Left renal pelvis (tissue), 4 donors: ENCODE measurements at regions not wholly inside any gene's neighbourhood (a gene's known extent, or its start where the extent isn't known, plus 50 kb on each side); places are given as distances from the start of the nearest gene placed in this dataset.
A peak's percentile ranks its signal among the peaks of the same experiment; 100 is the strongest.
"Not testable (repeated sequence)": the region's sequence is repeated elsewhere in the genome, so short reads cannot be mapped to it uniquely, and the experiment has no call there.

Experiments used
- DNase-seq, 4 donors: peaks; one replicate each; pipeline ENCODE4 v3.0.0-alpha.2; 2013; ENCODE audit warnings: low read depth in 4 of 4, low spot score in 3 of 4

DNA sequence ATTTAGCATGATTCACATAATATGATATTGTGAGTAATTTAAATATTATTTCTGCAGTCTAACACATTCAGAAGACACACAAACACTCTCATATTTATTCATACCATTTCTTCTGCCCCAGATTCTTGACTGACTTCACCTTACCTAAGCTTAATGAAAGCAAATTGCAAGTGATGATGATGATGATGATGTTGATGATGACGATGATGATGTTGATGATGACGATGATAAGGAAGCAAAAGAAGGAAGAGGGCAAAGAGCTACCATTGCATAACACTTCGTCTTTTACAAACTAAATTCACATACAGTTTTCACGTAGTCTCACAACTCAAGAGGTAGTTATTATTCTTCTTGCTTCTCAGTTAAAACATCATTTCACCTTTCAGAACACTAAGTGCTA is 404.7 kb downstream of the NAF1 start:
- no peak for DNase-seq

DNA sequence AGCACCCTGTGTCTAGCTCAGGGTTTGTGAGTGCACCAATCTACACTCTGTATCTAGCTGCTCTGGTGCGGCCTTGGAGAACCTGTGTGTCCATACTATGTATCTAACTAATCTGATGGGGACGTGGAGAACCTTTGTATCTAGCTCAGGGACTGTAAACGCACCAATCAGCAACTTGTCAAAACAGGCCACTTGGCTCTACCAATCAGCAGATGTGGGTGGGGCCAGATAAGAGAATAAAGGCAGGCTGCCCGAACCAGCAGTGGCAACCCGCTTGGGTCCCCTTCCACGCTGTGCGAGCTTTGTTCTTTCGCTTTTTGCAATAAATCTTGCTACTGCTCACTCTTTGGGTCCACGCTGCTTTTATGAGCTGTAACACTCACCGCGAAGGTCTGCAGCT is 426.5 kb downstream of the NAF1 start:
- DNase-seq = not testable (repeated sequence)

DNA sequence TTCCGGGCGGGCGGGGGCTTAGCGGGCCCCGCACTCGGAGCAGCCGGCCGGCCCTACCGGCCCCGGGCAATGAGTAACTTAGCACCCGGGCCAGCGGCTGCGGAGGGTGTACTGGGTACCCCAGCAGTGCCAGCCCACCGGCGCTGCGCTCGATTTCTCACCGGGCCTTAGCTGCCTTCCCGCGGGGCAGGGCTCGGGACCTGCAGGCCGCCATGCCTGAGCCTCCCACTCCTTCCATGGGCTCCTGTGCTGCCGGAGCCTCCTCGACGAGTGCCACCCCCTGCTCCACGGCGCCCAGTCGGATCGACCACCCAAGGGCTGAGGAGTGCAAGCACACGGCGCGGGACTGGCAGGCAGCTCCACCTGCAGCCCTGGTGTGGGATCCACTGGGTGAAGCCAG is 427.1 kb downstream of the NAF1 start:
- DNase-seq = not testable (repeated sequence)

DNA sequence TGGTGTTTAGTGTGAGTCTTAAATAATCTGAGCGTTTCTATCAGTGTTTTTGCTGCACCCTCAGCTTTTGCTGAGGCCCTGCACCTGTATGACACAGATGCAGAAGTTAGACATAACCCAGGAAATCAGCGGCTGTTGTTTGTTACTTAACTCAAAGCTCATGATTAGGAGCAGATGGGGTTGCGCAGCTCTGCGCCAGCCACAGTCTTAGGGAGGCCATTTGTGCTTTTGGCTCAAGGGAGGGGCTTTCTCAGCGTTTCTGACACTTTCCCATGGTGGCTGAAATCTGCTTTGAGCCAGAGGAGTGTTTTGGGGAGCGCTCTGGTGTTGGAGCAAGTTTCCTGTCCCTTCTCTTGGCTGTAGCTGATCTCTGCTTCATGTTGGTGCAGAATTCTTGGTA is 433.8 kb downstream of the NAF1 start:
- no peak for DNase-seq

DNA sequence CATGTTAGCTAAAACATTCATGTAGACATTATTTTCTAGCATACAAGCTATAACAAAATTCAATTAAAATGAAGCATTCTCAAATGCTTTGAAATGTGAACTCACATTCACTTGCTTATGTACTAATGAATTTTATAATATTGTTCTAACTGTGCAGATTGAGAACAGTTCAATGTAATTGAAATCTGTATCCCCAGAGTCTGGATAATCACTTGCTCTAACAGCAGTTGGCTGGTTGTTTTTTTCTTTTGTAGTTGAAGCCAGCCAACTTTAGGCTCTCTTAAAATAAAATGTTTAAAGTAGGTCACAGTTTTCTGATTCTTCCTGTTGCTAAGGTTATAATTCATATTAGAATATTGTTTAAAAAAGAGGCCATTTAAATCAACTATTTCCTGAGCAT is 438.9 kb downstream of the NAF1 start:
- no peak for DNase-seq

DNA sequence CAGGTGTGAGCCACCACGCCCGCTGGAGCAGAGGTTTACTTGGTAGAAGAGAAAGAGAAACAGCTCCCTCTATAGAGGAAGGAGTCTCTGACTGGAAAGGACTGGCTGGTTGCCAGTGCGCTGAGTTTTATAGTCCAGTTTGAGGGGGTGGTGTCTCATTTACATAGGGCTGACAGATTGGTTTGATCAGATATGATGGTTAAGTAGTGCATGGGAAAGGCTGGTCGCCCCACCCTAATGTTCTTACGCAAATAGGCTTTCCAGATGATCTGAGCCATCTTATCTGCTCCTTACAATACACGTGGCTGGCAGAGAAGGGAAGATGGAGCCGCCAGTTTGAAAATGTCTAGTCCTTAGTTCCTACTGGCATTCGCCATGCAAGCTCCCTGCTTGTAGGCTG is 439.5 kb downstream of the NAF1 start:
- no peak for DNase-seq

DNA sequence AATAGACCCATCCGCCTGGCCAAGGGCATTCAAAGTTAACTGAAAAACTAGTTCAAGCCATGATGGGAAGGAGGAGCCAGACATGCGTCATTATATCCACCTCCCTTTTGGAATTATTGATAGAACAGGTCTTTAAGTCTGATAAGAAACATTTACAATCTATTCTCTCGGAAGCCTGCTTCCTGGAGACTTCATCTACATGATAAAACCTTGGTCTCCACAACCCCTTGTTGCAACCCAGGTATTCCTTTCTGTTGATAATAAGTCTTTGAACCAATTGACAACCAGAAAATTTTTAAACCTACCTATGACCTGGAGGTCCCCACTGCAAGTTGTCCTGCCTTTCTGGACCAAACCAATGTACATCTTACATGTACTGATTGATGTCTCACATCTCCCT is 451.3 kb downstream of the NAF1 start:
- no peak for DNase-seq

DNA sequence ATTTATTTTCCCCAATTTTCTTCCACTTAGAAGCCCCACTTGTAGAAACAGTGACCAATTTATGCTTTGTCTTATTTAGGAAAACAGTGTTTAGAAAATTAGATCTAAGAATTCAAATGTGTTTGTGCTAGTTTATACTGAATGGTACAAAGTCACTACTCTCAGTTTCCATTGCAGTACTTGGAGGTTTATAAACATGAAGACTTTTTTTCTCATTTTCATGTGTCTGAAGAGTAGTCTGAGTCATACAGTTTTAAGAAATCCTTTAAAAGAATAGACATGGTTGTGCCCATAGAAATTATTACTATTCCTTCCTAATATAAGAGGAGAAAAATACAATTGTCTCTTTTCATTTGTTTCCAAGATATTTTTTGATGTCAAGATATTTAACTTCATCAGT is 458.7 kb downstream of the NAF1 start:
- DNase-seq = no peak

DNA sequence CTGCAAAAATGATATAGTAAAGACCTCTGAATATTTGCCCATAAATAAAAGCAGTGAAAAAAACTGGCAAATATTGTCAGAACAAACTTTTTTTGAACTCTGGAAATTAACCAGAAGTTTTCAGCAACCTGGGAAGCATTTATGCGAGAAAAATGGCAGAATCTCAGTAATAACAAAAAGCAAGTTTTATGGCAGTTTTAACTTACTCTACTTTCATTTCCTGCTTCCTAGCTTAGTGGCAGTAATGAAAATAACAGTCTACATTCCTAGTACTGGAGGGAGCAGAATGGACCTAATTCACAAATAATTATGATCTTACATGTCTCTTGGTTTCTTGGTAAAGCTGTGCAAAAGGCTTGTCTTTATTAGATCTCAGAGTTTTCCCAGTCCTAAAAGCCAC is 460.1 kb downstream of the NAF1 start:
- DNase-seq = no peak

DNA sequence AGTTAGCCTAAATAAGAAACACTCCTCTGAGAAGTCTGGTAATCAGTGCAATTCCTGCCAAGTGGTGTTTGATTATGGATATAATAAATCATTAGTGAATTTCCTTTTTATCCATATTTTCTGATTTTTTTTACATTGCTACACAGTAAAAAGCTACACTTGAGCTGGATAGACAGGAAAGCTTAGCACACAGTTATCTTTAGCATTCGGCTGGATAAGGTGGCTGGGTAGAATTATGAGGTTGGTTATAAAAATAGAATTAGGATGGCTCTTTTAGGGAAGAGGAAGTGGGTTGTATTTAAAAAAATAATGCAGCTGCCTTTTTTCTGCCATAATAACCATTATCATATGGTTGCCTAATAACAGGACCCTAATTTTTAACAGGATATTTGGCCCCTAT is 460.6 kb downstream of the NAF1 start:
- DNase-seq = no peak

DNA sequence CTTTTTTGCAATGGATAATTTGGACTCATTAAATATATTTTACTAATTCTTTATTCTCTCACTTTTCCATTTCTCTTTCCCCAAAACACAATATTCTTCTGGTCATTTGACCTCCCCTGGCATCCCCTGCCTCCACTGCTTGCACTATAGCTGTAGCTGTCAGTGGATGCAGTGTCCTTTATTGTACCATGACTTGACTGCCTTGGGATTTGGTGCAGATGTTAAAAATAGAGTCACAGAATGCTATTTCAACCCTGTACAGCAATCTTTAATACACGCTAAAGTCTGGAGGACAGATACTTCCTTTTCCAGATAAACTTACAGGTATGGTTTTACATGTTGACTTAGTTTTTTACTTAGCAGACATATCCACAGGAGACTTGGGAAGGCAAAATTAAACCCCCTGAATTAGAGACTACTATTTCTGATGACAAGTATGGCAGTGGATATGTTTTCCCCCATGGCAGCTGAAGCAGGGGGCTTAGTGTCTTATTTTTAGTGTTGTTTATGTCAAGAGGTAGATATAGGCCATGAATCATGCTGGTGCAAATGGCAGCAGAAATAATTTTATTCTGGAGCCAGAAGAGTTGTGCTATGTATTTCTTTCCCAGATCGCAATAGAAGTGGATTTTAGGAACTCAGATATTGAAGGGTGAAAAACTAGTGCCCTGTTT is 461.4 kb downstream of the NAF1 start:
- no peak for DNase-seq

DNA sequence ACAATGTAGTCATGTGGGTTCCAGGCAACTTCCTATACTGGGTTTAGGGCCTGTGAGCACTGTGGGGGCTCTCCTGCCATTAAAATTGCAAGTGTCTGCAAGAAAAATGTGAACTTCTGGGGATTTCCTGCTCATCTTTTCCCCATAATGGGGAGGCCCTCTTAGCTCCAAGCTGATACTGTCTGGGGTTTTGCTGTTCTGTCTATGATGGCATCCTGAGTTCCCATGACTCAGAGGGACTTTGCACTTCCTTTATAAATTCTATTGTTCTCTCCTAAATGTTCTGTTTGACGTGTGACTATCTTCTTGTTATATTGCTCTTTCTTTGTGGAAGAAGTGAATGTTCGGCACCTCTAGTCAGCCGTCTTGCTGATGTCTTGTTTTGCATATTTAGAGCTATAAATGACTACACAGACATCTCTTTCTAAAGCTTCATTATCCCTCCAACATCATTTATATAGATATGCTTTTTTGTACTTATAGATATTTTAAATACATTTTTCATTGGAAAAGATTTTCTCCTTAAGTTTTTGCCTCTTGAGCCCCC is 465.8 kb downstream of the NAF1 start:
- DNase-seq = no peak

DNA sequence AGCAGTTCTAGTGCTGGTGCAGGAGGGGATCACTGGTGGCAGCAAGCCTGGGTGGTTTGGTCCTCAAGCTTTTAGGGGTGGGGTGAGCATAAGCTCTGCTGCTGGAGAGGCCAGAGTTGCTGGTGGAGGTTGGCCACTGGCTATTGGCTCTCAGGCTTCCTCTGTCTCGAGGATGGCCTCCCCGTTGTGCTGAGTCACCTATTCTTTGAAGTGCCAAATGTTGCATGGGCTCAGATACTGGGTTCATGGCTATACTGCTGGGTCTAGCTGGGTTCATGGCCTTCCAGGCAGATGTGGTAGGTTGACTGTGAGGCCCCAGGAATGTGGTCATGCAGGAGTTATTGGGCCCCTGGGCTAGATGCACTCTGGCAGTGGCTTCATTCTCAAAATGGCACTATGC is 466.3 kb downstream of the NAF1 start:
- no peak for DNase-seq

DNA sequence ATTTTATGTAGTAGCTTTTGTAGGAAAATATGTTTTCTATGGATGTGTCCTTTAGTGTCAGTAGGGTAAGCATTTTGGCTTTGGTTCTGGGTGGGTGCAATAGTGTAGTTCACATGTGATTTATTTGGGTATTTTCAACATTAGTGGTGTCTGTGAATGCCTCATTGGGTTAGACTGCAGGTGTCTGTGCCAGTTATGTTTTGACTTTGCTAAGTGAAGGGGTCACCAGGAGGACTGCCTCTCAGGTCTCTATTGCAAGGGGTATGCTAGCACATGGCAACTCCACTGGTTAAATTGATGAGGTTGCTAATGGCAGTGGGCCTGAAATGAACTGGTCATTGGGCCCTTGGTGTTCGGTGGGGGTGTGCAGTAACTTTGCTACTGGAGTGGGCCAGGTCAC is 467.1 kb downstream of the NAF1 start:
- DNase-seq = no peak

DNA sequence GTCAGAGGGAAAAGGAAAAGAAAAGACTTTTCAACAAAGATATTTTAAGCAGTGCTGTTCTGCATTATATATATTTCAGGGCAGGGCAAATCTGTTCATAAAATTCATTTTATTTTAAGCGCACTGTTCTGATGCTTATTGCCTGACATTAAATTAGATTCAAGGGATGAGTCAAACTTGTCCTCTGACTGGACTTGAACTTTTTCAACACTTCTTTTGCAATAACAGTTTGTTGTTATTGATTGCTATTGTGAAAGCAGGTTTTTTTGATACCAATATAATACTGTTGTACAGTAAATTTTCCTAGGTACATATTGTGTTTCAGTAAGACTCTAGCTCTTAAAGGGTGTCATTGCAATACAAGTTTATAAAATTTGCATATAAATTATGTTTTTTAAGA is 481.3 kb downstream of the NAF1 start:
- no peak for DNase-seq

DNA sequence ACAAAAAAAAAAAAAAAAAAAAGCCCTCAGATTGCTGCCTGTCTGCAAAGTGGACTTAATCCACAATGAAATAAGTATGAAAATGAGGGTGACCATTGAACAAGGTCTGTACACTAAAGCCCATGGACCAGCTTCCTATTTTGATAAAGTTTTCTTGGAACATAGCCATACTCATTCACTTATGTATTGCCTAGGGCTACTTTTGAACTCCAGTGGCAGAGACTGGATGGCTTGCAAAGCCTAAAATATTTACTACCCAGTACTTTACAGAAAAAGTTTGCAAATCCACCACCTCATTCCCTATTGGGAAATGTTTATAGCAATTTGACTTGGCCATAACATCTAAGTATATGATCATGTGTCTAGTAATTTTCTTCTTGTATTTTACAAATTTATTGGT is 481.7 kb downstream of the NAF1 start:
- no peak for DNase-seq

DNA sequence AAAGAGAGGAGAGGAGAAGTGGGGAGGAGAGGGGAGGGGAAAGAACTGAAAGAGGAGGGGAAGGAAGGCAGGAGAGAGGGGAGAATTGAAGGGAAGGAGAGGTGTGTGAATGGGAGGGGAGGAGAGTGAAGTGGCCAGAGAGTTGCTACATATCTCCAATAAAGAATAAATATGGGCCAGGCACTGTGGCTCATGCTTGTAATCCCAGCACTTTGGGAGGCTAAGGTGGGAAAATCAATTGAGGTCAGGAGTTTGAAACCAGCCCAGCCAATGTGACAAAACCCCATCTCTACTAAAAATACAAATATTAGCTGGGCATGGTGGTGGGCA is 482.4 kb downstream of the NAF1 start:
- DNase-seq = no peak

DNA sequence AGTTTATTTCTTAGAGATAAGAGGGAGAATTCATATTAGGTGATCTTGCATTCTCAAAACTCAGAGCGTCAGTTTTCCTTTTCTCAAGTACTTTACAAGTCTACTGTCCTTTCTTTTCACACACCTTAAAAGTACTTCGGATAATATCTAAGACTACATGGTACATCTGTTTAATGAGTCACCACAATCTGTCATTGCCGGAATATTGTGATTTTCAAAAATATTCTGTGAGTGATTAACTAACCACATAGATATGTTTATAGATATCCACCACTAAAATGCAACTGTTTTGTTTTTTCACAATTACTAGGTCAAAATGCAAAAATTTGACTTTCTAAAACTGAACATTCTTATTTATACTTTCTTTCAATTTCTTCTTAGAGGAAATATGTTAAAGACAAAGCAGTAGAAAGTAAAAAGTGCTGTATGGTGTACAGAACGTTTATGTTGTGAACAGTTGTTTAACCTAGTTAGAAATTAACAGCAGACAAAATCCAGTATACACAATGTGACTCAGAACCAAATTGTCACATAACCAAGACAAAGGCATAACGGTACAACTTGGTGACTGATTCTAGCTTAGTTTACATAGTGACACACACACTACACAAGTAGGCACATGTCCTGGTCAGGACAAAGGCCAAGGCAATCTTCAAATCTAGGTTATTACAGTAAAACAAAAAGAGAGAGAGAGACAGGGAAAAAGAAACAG is 482.9 kb downstream of the NAF1 start:
- peak in 1 of 4 donors; percentile 1 for DNase-seq

DNA sequence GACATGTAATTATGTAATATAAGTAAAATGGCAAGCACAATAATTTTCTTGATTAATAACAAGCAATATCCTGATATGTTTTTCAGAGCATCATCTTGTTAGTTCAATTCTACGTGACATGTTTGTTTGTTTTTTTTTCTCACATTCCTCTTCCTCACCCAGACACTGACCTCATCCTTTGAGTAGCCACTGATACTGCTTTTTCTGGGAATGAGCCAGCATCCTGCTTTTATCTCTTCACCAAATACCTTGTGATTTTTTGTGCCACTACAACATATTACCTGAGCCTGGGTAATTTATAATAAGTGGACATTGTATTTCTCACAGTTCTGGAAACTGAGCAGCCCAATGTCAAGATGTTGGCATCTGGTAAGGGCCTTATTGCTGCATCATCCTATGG is 484.0 kb downstream of the NAF1 start:
- DNase-seq = no peak

DNA sequence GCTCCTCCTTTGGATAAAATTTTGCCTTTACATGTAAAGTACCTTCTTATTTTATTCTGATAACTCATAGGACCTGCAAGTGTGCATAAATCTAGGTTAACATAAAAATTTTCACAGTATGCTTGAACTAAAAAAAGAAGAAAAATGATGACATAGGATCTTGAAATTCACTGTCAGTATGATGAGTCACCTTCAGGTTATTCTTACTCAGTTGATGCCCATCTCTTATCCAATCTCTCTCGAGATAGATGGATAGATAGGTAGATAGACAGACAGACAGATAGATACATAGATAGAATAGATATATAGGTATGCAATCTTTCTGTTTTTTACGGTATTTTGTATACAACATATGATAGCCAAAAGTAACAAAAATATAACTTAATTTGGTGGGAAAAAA is 485.5 kb downstream of the NAF1 start:
- no peak for DNase-seq

DNA sequence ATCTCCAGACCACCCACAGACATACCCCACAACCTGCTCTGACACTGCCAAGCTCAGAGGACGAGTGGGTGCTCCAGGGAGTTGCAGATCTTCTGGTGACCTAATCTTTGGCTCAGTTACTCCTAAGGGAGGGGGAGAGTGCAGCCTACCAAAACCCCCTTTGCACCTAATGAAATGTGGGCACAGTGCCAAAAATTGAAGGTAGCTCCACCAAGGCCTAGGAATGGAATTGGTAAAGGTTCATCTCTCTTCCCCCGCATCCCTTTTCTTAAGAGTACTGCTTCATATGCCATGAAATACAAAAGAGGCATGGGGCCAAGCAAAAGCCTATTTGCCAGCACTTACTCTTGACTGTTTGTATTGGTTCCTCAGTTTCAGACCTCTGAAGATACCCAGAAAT is 491.0 kb downstream of the NAF1 start:
- no peak for DNase-seq

DNA sequence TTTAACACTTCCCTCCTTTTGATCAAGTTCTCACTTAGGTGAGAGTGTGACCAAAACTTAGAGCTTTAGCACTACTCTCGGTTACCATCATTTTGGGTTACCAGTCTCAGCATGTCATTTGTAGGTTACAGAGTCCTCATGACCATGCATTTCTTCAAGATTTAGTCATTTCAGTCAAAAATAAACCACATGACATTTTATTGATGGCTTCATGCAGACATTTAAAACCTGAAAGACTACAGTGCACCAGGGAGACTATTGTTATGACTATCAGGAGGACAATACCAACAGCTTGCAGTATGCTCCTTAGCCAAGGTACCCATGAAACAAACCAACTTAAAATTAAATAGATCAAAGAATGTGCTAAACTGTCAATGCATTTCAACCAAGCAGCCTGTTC is 498.1 kb upstream of the FSTL5 start:
- no peak for DNase-seq

DNA sequence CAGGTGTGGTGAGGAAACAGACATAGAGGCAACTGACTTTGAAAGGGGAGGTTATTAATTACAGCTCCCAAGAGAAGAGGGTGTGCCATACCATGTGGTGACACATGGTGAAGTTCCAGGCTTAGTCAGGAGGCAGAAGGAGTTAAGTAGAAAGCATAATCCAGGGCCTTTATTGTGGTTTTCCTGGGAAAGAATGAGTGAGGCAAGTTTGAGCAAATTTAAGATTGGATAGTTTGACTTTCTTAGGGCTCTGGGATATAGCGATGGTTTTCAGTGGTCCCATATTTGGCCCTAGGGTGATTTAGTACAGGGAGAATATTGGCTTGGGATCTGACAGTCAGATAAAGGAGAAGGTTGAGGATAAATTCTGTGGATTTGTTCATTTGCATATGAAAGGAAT is 495.9 kb upstream of the FSTL5 start:
- no peak for DNase-seq
